IPS DF 19.7 (cell line): ENCODE measurements at regions not wholly inside any gene's neighbourhood (a gene's known extent, or its start where the extent isn't known, plus 50 kb on each side); places are given as distances from the start of the nearest gene placed in this dataset.

Source experiments
- DNase-seq: peaks from one replicate; pipeline ENCODE4 v3.0.0-alpha.2; 2013; ENCODE audit warnings: low read depth, low spot score

DNA sequence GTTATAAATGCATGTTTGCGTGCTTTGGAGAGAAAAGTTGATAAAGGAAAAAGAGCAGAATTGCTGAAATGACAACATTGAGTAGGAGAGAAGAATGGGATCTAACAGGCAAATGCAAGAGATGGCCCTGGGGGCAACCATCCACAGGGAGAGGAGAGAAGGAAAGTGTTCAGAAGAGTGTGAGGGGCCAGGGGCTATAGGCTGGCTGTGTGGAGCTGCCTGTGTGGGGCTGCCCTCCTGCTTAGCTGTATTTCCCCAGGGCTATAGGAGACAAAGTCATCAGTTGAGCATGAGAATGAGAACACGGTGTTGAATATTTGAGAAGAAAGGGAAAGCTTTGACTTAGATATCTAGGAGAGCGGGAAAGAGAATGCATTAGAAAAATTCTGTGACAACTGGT is 572.0 kb downstream of the SOX11 start:
- DNase-seq = no peak

DNA sequence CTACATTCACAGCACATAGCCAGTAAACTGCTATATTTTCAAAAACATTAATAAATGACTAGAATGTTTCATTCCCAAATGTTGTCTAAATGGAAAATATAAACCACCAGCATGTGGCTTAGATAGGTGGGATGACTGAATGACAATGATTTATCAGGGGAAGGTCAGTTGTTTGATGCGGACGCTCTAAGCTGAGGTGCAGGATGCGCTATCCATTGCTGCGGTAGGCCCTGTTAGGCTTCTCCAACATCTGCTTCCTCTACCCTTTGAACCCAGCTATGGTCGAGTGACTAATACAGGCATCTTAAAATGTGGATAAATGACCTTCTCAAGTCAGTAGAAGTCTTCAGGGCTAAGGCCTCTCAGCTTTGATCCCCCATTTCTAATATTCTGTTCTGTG is 584.2 kb downstream of the CMPK2 start:
- DNase-seq = no peak

DNA sequence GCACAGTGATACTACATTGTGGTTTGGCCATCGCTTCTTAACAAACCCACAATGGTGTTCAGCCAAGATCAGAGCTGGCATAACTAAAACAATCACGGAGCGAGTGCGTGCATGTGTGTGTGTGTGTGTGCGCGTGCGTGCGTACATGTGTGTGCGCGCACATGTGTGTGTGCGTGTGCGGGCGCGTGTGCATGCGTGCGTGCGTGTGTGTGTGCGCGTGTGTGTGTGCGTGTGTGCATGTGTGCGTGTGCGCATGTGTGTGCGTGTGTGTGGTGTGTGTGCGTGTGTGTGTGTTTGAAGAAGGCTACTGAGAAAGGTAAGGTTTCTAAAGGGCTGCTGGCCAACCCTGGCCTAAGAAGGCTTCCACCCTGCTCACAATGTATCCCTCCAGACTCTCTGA is 582.4 kb downstream of the CMPK2 start:
- DNase-seq = no peak

DNA sequence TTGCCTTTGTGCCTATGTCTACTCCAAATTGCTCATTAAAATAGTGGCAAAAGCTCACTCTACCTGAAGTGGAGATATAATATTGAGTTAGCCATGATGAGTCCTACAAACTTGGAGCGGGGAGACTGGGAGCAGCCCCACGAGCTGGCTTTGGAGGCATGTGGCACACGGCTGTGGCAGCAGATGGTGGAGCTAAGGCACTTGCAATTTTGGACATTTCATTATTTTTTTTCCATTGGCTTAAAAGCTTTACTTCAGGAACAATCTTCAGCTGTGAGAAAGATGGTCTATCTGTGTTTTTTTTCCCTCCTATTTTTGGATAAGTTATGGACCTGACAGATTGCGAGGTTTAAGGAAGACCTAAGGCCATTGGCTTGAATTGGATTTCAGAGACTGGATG is 578.3 kb downstream of the CMPK2 start:
- DNase-seq = no peak

DNA sequence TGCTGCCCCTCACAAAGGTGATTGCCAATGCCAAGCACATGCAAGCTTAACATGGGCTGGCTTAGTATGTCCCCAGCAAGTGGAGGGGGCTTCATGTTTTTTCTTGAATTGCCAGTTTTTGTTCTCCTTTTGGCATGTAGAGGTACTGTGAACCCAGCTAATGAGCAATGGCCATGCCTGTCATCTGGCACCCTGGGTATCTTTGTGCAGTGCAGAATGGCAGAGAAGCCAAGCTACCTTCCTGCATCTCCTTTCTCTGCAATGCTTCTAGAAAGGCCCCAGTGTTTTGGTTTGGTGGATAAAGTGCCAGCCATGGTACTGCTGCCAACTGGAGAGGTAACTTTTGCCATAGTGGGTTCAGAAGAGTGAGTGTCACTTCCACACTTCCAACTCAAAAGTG is 576.9 kb downstream of the CMPK2 start:
- DNase-seq = no peak

DNA sequence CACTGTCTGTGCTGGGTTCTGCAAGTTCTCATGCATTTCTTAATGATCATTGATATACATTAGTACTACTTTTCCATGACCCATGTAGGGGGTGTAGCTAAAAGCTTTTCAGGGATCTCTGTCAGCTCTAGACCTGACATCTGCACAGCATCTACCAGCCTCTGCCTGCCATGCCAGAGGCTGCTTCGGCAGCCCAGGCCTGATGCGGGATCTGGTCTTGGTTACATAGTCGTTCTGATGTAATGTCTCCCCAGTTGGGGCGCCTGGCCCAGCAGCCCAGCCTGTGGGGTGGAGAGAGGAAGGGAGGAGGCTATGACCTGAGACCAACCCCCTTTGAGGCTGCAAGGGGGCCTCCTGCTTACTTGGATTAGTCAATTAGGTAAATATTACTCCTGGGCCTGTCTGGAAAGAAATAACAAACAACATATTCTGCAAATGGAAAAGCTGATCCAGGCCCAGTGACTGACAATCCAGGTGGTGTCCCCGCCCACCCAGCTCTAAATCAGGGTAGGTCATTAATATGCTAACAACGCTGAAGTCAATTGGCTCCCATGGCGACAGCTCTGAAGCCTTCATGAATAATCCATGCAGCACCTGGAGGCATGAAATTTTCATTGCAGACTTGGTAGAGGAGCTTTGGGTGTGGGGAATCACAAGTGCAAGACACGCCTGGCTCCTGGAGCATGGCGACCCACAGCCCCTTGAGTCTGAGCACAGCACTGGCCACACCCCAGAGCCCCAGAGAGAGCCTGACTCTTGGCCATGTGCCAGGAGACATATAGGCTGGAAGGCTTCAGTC is 575.3 kb downstream of the CMPK2 start:
- DNase-seq = no peak

DNA sequence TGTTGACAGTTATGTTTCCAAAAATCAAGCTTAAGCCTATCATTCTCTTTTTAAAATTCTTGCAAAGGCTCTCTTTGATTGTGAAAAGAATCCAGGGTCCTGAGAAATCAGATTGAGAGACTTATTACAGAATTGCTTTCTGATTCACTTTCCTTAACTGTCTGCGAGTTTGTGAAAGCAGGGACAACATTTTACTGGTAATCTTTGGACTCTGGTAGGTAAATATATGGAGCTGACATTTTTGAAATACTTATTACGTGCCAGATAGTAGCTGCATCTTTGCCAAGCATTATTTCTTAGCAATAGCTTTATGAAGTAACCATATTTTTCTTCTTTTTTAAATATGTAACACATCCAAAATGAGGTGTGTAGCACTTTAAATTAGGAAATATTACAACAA is 570.9 kb downstream of the CMPK2 start:
- DNase-seq = no peak

DNA sequence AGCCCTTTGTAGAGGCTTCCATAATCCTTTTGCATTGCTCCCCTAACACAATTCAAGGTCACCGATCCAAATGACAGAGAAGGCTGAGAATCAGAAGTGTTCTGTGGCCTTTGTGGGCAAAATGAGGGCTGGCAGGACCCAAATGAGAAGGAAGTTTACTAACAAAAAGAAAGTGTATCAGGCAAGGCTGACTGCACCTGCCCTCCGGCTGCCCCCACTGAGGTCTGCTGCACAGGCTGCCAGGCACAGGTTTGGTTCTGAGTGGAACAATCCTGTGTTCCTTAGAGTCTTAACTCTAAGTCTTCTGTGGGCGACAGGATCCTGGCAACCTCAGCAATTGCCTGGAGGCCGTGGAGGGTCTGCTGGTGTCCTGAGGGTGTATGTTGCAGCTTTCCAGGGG is 568.5 kb downstream of the CMPK2 start:
- no peak for DNase-seq

DNA sequence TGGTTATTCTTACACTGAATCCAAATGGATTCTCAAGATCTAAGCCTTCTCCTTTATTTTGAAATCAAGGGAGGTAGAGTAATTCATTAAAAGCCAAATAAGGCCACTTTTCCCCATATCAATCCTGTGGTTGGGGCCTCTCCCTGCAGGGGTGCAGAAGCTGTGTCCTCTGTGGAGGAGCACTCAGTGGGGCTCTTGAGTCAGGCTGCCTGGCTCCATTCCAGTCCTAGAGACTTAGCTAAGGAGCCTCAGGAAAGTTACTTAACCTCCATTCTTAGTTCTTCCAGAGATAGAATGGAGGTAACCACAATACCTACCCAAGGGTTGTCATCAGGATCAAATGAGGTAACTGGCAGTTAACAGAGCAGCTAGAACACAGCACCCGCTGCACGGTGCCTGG is 564.3 kb downstream of the CMPK2 start:
- DNase-seq = no peak

DNA sequence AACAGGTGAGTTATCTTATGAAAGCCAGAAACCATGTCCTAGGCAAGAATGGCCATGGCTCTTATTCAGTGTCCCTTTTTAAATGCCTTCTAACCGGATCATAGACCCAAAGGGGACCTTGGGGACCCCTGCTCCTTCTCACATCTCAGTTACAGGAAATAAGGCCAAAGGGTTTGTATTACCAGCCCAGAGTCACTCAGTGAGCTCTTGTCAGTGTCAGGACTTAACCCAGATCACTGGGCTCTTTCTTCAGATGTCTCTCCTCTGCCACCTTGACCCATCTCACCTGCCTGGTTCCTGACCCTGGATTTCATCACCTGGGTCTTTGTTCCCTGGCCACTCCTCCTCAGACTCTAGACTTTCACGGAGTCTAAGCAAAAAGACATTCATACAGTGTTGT is 556.7 kb downstream of the CMPK2 start:
- no peak for DNase-seq

DNA sequence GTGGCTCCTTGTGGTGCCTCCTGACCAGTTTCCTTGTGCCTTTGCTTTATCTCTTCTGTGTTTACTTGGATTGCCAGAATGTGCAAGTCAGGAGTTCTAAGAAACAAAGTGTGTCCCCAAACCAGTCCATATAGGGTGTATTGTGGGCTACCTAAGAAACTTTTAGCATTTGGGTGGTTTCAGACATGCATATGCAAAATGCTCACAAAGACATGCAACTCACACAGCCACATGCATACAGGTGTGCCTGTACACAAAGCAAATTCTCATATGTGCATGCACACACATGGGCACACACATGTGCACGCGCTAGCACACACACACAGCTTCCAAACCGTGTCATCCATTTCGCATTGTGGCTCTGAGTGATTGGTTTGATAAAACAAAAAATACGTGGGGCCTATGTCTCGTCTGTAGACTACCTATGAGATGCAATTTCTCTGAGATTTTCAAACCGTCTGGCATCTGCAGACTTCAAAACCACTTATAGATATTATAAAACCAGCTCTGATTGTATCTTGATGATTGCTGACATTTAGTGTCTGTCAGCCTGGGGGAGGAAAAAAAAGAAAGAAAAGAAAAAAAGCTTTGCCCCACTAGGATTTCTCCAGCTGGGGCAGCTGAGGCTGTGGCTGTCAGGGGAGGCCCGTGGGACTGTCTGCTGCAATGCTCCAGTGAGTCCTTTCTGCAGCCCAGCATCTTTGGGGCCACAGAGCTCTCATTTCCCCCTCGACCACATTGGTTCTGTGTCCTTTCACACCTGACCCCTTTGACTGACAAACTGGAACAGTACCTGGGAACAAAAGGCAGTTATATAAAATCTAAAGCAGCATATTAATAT is 556.1 kb downstream of the CMPK2 start:
- DNase-seq = no peak

DNA sequence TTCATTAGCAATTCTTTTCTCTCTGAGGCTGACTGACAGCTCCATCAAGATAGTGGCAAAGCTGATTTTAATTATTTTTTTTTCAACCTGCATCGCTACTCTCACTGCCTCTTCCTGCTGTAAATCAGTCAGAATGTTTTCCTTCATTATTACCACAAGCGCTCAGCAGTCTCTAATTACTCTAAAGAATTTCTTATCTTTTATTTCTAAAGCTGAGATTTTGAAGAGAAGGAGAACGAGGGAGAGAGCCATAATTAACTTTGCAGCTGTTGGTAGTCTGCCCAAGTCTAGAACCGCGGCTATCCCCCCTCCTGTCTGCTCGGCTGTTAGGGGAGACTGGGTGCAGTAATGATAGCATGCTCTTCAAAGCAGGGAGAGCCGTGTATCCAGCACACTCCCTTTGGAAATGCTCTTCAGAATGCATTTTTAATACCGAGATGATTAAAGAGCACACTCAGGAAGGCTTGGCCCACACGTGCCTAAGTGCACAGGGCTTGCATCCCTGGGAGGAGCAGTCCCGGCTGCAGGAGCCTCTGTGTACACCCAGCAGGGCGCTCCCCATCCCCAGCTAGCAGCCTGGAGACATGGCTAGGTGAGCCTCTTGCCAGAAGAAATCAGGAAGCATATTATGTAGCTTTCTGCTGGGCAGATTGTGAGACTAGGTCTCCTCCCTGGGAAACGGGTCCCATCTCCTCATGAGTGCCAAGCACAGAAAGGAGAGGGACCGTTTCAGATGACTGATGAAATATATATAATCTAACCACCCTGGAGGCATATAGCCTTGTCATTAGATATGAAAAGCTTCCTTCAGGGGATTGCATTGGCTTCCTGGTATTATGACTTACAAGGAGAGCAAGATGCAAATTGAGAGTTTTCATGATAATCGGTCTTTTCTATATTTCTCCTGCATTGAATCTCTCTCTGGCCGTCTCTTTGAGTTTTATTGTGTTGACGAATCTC is 555.2 kb downstream of the CMPK2 start:
- no peak for DNase-seq

DNA sequence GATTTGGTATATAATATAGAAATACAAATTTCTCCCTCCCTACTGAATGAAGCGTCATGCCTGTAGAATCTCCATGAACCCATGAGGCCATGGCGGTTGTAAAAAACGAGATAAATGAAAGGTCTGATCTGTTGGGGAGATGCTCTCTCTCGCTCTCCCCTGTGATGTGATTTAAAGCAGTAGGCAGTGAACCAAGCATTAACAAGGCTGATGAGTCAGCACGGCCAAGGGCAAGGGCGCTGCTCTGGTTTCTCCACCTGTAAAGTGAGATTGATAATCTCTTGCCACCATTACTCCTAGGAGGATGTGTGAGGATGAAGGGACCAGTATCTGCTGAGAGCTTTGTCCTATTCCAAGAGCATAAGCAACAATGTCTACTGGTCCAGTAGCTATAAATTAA is 553.3 kb downstream of the CMPK2 start:
- DNase-seq = no peak

DNA sequence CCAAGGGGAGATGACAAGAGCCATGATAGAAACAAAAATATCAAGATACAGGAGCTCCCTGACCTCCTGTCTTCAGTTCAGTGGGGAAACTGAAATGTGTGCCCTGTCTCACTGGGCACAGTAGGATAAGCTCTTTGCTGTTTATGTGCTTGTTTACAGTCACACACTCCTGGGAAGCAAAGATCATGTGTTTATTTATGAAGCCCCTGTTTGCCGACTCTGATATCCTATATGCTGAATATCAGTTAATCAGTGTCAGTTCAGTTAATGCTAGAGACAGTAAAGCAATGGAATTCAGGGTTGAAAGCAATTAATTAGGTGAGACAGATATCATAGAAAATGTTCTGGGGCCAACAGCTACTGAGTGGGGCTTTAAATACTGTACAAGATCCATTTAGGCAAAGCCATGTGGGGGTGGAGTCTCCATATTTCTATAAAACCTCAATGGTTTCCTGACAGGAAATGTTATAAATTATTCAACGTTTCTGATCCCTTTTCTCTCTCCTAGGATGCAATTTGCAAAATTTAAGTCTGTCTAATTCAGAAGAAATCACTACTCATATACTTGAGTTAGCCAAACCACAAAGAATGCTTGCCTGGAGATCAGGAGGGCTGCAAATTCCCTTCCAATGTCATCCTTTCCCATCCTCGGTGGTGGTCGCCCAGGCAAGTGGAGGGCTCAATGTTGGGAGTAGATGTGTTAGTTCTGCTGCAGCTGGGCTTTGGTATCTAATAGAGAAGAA is 551.3 kb downstream of the CMPK2 start:
- DNase-seq = no peak

DNA sequence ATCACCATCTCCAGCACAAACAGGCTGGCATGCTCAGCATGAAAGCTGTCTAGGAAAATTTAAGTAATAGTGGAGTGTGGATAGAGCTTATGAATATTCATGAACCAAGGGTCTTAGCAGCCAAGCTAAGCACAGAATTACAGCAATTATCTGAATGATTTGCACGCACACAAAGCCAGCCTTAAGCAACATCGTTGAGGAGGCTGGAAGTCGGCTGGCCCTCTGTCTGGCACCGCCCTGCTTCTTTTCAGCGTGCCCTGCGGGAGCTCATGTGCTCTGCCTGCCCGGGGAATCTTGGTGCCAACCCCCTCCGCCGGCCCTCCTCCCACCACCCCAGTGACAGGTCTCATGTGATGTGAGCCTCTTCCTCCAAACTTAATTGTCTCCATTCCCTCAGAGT is 540.1 kb downstream of the CMPK2 start:
- no peak for DNase-seq

DNA sequence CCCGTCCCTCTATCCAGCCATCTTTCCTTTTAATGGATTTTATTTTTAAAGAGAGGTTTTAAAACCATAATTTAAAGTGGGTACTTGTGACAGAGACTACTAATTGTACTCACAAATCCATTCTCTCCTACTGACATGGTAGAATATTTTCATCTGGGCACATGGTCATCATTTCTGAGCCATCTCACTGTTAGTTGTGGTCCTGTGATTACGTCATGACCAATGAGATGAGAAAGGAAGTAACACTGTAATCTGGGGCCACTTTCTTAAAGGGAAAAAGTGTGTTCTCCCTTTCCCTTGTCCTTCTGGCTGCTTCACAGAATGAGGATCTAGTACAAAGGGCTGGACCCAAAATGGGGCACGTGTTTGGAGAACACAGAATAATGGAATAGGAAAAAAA is 538.7 kb downstream of the CMPK2 start:
- DNase-seq = no peak

DNA sequence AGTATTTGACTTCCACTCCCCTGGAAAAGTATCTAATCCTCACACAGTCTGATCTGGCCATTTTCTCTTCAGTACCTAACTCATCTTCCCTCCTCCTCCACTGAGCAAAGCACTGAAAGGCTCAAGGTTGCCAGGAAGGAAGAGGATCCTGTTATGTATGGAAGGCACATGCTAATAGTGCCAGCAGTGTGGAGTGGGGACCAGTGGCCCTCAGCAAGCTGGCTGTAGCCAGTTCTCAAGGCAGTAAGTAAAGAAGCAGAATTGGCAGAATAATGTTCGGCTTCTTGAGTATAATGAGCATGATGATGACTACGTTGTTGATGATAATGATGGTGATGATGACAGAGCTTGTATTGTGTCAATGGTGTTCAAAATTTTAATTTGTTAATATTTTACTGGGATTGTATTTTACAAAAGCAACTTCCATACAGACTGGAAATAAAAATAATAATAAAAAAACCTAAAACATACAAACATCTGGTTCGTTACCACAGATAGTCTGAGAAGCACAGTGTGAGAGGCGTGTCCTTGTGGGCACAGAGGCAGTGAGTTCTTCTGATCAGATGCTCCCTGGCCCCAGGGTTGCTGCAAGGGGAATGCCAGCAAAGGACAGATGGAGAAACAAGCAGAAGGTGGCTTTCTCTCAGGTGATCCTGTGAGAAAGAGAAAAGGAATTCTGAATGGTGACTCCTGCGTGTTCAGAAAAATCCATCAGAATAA is 528.8 kb downstream of the CMPK2 start:
- DNase-seq = no peak

DNA sequence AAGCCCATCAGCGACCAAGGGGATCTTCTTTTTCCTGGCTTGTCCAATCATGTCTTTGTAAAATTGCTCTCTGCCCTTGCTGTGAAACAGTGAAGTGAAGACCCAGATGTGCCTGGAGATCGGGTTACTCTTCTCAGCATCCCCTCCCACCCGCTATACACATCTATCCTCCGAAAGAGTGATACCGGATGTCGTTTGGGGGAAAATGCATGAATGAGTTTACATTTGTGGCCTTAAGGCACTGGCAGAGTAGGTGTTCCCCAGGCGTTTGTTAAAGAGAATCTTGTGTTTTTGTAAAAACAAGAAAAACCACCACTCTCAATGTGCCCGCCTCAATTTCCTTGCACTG is 528.3 kb downstream of the CMPK2 start:
- DNase-seq = no peak

DNA sequence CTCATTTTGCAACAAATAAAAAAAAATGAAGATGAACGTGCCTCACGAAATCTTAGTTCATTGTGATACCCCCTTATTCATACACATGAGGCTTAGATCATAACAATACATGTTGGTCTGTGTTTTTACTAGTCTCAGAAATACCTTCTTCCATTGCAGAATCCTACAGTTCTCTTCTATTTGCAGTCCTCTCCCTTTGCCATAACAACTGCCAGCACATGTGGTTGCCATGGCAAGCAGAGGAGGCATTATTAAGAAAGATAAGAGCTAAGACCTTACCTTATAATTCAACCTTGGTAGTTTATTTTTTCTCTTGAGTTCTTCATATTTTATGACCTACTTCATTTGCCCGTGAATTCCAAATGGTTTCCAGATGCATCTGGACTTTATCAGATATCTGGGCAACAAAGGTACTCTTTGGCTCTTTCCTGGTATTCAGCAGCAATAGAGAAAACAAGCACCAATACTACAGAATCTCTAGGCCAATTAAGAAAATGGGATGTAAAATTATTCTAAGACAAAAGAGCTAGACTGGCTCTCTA is 524.0 kb downstream of the CMPK2 start:
- DNase-seq = no peak

DNA sequence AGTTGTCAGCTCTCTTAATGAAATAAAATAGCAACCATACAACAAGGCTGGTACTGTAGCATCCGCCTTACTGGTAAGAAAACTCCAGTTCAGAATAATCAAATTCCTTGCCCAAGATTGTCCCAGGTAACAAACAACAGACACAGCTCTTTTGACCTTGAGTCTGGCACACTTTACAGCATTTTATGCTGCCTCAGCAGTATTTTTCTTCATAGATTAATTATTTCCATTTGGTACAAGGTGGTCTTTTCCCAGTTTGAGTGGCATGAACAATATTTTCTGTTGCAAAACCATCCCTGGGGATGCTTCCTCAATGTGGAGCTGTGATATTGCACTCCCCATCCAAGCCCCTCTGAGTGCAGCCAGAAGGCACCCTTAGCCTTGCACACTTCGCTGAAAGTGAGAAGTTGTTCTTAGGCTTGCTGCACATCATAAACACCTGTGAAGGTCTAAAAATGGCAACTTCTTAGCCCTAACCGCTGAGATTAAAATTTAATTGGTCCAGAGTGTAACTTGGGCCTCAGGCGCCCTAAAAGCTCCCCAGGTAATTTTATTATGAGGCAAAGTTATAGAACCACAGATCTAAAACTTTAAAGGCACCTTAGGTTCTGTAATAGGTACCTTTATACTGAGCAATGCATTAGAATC is 523.3 kb downstream of the CMPK2 start:
- DNase-seq = no peak
